Dendritic cell treated with granulocyte-macrophage colony-stimulating factor and Interleukin-4, amounts not matched to agents 40 ng/mL and 50 ng/mL, for 4 days (primary cell): ENCODE measurements at regions not wholly inside any gene's neighbourhood (a gene's known extent, or its start where the extent isn't known, plus 50 kb on each side); places are given as distances from the start of the nearest gene placed in this dataset.
"Not testable (repeated sequence)": the region's sequence is repeated elsewhere in the genome, so short reads cannot be mapped to it uniquely, and the experiment has no call there.

ENCODE experiments used
- H3K27ac Mint-ChIP-seq: one replicate; pipeline ENCODE4 v1.8.0; 2022; ENCODE audit warnings: mild to moderate bottlenecking, mixed read lengths
- H3K27me3 Mint-ChIP-seq: one replicate; pipeline ENCODE4 v1.8.0; 2022; ENCODE audit warnings: mild to moderate bottlenecking, mixed read lengths
- H3K36me3 Mint-ChIP-seq: one replicate; pipeline ENCODE4 v1.8.0; 2022; ENCODE audit warnings: low read depth, mixed read lengths
- H3K4me1 Mint-ChIP-seq: one replicate; pipeline ENCODE4 v1.8.0; 2022; ENCODE audit warnings: low read depth, mixed read lengths
- H3K4me3 Mint-ChIP-seq: one replicate; pipeline ENCODE4 v1.8.0; 2022; ENCODE audit warnings: mild to moderate bottlenecking, moderate library complexity, mixed read lengths
- H3K9me3 Mint-ChIP-seq: one replicate; pipeline ENCODE4 v1.8.0; 2022; ENCODE audit warnings: mixed read lengths
- intact Hi-C: fragments of 100-400 bp; cut with micrococcal nuclease; formaldehyde crosslinking; loops from one replicate; pipeline ENCODE4 v1.15.0; 2022

DNA sequence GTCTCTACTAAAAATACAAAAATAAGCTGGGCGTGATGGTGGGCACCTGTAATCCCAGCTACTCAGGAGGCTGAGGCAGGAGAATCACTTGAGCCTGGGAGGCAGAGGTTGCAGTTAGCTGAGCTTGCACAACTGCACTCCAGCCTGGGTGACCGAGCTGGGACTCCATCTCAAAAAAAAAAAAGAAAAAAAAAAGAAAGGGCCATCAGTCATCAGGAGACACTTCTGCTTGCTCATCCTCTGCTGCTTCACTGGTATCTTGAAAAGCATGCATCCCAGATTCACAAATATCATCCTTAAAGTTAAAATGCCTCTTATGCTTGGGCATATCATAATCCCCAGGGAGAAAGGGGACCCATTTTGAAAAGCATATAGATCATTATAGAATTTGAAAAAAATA, 176.6 kb upstream of the NR2F2 start:
- Mint-ChIP-seq H3K9me3 (no peaks in the 10 kb centered on the region), H3K27me3 (no peaks in the 10 kb centered on the region), H3K4me1 (no peaks in the 10 kb centered on the region), H3K36me3 (no peaks in the 10 kb centered on the region), H3K27ac (no peak overlapping the region), H3K4me3 (no peak overlapping the region)
- intact Hi-C loops = no loop called here

DNA sequence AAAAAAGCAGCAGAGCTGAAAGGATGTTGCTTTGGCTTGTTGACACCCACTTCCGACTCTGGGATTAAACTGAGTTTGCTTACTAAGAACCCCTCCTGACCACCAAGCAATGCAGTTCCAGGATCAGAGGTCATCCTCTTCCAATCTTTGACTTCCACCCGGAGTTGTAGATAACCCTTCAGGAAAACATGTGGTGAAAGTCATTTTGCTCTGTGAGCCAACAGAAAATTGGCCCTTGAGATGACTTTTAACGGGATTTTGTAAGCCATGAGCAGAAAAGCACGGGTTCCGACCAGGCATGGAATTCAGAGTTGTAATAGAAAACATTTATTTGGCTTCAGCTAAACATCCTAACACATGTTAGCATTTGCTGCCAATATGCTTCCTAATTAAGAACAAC, 171.6 kb upstream of the NR2F2 start:
- H3K9me3 Mint-ChIP-seq = no peaks in the 10 kb centered on the region
- no peaks in the 10 kb centered on the region for H3K36me3 Mint-ChIP-seq
- no peak overlapping the region for H3K27ac Mint-ChIP-seq
- H3K27me3 Mint-ChIP-seq = no peaks in the 10 kb centered on the region
- intact Hi-C loops = no loop called here
- no peaks in the 10 kb centered on the region for H3K4me1 Mint-ChIP-seq
- no peak overlapping the region for H3K4me3 Mint-ChIP-seq

DNA sequence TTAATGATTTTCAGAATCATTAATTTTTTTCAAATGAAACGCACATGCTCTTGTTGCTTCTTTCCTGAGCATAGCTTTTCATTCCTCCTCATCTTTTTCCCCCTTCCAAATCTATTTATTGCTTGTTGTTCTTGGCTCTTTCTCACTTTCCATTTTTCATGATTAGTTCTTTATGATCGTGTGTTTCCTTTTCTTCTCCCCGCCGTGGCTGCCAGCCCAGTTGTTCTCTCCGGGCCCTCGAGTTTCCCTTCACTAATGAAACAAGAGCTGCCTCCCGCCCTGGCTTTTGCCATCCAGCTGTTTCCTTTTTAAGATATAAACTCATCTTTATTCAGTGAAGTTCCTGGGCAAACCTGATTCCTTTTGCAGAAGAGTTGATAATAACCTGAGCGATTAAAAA, 170.2 kb upstream of the NR2F2 start:
- no peak overlapping the region for H3K27ac Mint-ChIP-seq
- no peaks in the 10 kb centered on the region for H3K9me3 Mint-ChIP-seq
- H3K36me3 Mint-ChIP-seq = no peaks in the 10 kb centered on the region
- intact Hi-C loops = no loop called here
- no peaks in the 10 kb centered on the region for H3K27me3 Mint-ChIP-seq
- H3K4me3 Mint-ChIP-seq = no peak overlapping the region
- H3K4me1 Mint-ChIP-seq = no peaks in the 10 kb centered on the region

DNA sequence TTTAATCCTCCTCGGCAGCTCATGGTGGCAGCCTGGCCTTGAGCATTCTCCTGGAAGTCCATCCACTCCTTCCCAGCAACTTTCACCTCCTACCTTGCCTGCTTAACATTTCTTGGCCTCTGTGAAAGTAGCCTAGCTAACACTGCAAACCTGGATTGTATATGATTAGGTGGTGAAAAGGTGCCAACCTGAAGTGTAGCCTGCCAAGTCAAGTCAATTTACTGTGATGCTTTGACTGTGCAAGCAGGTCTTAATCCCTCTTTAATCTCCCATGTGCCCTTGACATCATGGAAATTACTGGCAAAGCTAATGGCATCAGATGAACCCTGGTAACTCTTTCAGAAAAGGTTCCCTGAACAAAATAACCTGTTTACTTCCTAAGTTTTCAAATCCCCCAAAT, 169.7 kb upstream of the NR2F2 start:
- Mint-ChIP-seq H3K4me3 (no peak overlapping the region), H3K27me3 (no peaks in the 10 kb centered on the region), H3K9me3 (no peaks in the 10 kb centered on the region), H3K4me1 (no peaks in the 10 kb centered on the region), H3K36me3 (no peaks in the 10 kb centered on the region), H3K27ac (no peak overlapping the region)
- intact Hi-C loops = no loop called here

DNA sequence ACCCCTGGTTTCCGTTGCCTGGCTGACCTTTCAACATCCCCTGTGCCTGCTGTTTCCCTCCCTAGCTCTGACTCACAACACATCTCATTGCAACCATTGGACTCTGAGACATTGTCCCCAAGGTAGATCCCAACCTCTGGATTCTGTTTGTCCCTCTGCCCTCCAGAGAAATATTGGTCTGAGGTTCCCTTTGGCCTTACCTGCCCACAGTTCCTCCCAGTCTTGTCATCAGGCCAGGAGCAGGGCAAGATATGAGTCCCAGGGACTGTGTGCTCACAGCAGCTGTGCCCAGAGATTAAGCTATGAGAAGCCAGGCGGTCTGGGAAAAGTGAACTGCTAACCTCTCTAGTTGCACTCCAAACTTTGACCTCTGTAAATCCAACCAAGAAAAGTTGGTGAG, 168.2 kb upstream of the NR2F2 start:
- H3K4me1 Mint-ChIP-seq = no peaks in the 10 kb centered on the region
- intact Hi-C loops = no loop called here
- H3K27ac Mint-ChIP-seq = no peak overlapping the region
- peaks cover 1% of the 10 kb centered on the region for H3K27me3 Mint-ChIP-seq
- no peaks in the 10 kb centered on the region for H3K9me3 Mint-ChIP-seq
- H3K4me3 Mint-ChIP-seq = no peak overlapping the region
- H3K36me3 Mint-ChIP-seq = no peaks in the 10 kb centered on the region

DNA sequence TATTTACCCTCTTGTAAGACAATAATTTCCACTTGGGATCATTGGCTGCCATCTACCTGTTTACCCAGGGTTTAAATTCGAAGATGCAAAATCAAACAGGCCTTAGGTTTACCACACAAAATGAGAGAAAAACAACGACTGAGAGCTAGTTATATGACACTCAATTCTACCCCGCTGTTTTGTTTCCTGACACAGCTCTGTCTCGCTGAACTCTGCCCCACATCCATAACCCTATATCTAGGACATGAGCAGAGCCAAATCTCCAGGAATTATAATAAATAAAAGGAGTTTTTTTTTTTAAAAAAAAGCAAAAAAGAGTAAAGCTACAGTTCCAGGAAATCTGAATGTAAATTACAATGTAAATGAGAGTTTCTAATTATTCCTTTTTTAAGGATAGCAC, 165.4 kb upstream of the NR2F2 start:
- Mint-ChIP-seq H3K4me3 (no peak overlapping the region), H3K27ac (no peak overlapping the region), H3K9me3 (no peaks in the 10 kb centered on the region), H3K4me1 (no peaks in the 10 kb centered on the region), H3K27me3 (peaks cover 2% of the 10 kb centered on the region), H3K36me3 (no peaks in the 10 kb centered on the region)
- intact Hi-C loops = no loop called here

DNA sequence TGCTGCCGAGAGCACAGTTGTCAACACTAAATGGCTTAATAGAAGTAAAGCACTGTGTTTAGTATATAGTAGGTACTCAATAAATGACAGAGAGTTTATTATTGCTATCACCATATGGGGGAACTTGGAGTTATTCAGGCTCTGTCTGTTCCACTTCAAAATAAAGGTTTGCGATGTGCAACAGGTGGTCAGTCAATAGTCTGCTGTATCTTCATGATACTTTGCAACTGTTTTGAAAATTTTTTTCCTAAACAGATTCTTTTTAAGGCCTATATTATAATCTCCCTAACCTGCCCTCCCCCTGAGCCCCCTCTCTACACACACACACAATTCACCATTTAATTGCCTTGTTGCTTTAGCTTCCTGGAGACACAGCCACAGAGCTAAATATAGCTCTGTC, 164.7 kb upstream of the NR2F2 start:
- H3K4me1 Mint-ChIP-seq = no peaks in the 10 kb centered on the region
- H3K27ac Mint-ChIP-seq = no peak overlapping the region
- no peak overlapping the region for H3K4me3 Mint-ChIP-seq
- H3K36me3 Mint-ChIP-seq = no peaks in the 10 kb centered on the region
- intact Hi-C loops = no loop called here
- H3K27me3 Mint-ChIP-seq = peaks cover 4% of the 10 kb centered on the region
- no peaks in the 10 kb centered on the region for H3K9me3 Mint-ChIP-seq

DNA sequence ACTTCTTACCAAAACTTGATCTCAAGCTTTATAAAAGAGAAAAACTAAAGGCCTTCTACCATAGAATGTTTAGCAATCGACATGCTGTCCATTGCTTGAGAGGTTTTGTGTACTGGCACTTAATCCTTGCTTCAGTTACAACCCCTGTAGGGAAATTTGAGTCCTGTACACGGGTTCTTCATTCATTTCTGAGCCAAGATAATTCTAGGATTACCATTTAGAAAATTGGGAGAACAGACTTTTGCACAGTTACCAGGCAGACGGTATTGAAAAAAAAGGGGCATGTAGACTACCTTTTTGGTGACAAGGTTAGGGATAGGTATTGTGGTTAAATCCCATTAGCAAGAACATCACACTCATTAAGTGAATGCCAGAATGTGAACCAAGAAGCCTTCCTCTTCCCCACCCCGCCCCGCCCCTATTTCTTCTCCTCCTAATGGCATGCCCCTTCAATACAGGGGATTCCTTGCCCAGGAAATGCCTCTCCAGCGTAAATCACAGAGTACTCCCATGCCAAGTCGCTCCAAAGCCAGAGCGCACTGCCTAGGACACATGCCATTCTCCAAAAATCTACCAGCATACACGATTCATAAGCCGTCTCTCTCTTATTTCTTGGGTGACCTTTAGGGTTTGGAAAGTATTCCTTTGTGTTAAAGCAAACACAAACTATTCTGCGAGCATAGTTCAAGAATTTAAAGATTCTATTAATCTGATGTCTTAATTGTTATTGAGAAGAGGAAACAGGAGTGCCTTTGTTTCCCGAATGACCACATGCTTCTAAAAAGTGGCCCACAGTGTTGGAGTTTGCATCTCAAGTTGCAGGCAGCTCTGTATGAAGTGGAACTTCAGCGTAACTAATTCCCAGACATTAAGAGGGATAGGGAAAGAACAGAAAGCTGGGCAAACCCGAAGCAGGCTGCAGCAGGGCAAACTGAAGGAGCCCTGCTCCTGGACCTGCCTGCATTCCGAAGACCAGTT, 164.0 kb upstream of the NR2F2 start:
- Mint-ChIP-seq H3K4me3 (no peak overlapping the region), H3K27ac (no peak overlapping the region), H3K9me3 (no peaks in the 10 kb centered on the region), H3K36me3 (no peaks in the 10 kb centered on the region), H3K27me3 (peaks cover 4% of the 10 kb centered on the region), H3K4me1 (no peaks in the 10 kb centered on the region)
- intact Hi-C loops = no loop called here

DNA sequence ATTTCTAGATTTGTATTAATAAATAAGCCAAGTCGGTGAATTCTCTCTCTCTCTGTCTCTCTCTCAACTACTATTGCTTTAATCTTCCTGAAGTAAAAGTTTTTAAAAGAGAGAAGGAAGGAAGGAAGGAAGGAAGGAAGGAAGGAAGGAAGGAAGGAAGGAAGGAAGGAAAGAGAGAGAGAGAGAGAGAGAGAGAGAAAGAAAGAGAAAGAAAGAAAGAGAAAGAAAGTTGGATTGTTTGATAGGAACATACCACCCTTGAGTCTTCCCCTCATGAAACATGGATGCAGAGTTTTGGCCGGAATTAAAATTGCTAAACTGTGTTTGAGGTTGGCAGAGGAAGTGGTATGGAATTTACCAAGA, 159.9 kb upstream of the NR2F2 start:
- H3K4me1 Mint-ChIP-seq = not testable (repeated sequence)

DNA sequence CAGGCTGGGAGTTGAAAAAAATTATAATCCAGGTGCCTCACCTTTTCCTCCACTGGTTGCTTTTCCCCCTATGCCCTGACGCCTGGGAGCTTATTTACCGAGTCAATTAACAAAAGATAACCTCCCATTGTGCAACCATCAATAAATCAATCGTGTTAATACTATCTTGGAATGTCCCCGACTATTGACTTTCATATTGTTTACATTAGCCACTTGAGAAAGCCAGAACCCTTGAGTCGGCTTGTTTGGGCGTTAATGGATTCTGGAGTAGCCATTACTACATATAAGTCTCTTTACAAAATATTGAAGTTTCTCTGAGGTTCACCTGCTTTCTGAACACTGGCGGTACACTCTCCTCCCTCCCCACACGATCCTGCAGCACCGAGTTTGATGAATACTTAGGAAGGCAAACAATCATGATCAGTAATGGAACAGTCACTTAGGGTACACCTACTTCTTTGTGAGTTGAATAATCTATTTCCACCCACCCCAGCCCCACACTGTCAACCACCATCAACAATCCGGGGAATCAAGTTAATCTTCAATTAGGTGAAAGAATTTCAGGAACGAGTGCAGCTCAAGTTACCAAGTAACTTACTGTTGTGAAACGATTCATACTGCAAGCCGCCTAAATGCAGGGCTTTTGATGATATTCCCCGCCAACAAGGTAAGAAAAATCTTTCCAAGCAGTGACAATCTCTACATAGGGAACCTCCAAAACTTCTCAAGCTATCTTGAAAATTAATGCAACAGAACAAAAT, 159.3 kb upstream of the NR2F2 start:
- Mint-ChIP-seq H3K4me3 (no peak overlapping the region), H3K9me3 (no peaks in the 10 kb centered on the region), H3K4me1 (no peaks in the 10 kb centered on the region), H3K27me3 (peaks cover 4% of the 10 kb centered on the region), H3K36me3 (no peaks in the 10 kb centered on the region), H3K27ac (no peak overlapping the region)
- intact Hi-C loops = no loop called here

More for the DNA sequence above, 159.9 kb upstream of the NR2F2 start:
- H3K4me3 Mint-ChIP-seq, H3K27ac Mint-ChIP-seq, H3K9me3 Mint-ChIP-seq, intact Hi-C loops, H3K36me3 Mint-ChIP-seq, H3K27me3 Mint-ChIP-seq: not testable (repeated sequence)

DNA sequence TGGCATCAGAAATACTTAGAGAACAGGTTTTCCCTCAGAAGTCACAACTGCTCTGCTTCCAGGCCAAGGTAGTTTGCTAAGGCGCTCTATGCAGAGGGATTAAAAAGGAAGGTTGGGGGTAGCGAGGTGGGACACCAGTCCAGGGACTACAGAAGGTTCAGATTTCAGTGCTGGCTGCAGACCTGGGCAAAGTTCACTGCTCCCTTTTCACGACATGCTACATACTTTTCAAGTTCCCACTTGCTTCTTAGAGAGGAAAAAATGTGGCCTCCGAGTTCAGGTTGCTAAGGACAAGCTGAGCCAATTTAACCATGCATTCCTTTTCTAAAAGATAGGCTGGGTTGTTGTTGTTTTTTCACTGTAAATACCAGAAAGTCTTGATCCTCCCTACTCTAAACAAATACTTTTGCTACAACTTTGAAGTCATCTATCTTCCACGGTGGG, 158.6 kb upstream of the NR2F2 start:
- intact Hi-C loops = no loop called here
- H3K4me3 Mint-ChIP-seq = no peak overlapping the region
- H3K9me3 Mint-ChIP-seq = no peaks in the 10 kb centered on the region
- peaks cover 4% of the 10 kb centered on the region for H3K27me3 Mint-ChIP-seq
- H3K36me3 Mint-ChIP-seq = no peaks in the 10 kb centered on the region
- H3K4me1 Mint-ChIP-seq = no peaks in the 10 kb centered on the region
- H3K27ac Mint-ChIP-seq = no peak overlapping the region

DNA sequence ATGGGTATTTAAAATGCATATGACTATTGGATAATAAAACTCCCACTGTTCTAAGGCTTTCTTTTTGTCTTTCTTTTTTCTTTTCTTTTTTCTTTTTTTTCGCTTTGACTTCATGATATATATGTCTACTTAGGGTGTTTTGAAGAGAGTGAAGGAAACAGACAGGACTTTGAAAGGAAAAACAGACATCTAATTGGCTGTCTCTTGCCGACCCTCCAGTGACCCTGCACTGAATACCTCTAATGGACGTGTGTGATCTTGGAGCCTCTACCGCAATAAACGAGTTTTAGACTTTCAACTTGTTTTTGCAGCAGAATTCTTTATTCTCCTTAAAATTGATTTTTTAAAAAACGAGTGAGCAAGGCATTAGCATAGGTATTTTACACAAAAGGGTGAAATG, 158.1 kb upstream of the NR2F2 start:
- no peaks in the 10 kb centered on the region for H3K36me3 Mint-ChIP-seq
- H3K4me3 Mint-ChIP-seq = no peak overlapping the region
- H3K27me3 Mint-ChIP-seq = peaks cover 3% of the 10 kb centered on the region
- intact Hi-C loops = no loop called here
- no peak overlapping the region for H3K27ac Mint-ChIP-seq
- no peaks in the 10 kb centered on the region for H3K9me3 Mint-ChIP-seq
- no peaks in the 10 kb centered on the region for H3K4me1 Mint-ChIP-seq

DNA sequence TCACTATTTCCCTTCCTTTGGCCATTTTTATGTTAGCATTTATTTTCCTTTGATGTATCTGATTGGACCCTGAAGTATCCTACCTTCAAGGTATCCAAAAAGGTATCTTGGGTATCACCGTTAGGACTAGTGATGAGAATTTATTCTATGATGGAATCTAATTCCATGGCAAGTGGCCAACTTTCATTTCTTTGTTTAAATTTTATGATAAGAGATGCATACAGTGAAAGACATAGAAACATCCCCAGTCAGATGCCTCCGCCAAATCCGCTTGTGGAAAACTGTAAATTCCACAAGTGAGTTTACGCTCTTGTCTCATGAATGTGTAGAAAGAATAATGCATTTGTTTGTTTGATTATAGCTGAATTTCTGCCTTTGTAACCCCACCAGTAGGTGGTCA, 153.7 kb upstream of the NR2F2 start:
- Mint-ChIP-seq H3K4me3 (no peak overlapping the region), H3K27me3 (no peaks in the 10 kb centered on the region), H3K36me3 (no peaks in the 10 kb centered on the region), H3K4me1 (no peaks in the 10 kb centered on the region), H3K27ac (no peak overlapping the region), H3K9me3 (no peaks in the 10 kb centered on the region)
- intact Hi-C loops = no loop called here

DNA sequence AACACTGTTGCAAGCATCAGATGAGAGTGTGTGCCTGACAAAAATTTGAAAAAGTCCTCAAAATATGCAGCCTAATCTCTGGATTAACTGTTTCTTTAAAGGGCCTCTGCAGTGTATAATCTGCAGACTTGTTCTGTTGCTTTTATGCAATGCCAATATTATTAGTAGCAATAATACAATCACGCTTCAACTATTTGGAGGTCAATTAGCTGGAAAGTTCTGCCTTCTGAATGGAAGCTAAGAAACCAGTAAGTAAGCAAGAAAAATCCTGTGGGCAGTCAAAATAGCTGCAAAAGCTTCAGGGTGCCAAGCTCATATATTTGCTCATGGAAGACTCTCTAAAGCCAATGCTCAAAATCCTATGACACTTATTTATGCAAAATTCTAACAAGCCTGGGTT, 153.2 kb upstream of the NR2F2 start:
- Mint-ChIP-seq H3K27me3 (no peaks in the 10 kb centered on the region), H3K9me3 (no peaks in the 10 kb centered on the region), H3K36me3 (no peaks in the 10 kb centered on the region), H3K4me1 (no peaks in the 10 kb centered on the region), H3K4me3 (no peak overlapping the region), H3K27ac (no peak overlapping the region)
- intact Hi-C loops = no loop called here
